ENCODE measurements at regions not wholly inside any gene's neighbourhood (a gene's known extent, or its start where the extent isn't known, plus 50 kb on each side); places are given as distances from the start of the nearest gene placed in this dataset.

DNA sequence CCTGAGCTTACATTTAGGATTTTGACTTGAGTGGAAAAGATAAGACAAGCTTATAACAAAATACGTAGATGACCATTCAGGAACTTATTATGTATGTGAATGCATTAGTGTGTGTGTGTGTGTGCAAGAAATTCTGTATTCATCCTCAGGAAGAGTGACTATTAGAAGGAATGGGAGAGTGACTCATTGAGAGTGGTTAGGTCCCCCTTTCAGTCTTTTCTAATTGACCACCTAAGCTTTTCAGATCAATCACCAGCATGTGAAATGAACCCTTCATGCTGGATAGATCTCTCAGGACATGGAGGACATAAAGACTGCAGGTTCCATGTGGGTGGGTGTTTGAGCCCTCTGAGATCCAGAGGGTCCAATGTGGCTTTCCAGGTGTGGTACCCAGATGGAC, 153.5 kb downstream of the MBL2 start:
- no CpG with 5 or more reads among the region's 1 CpG for WGBS (ENCODE audit: extremely low coverage, insufficient read length, low lambda C conversion rate)
- Mint-ChIP-seq H3K27me3 (ENCODE audit: low read depth) (no peaks in the 10 kb centered on the region), H3K27ac (no peak overlapping the region), H3K4me3 (no peak overlapping the region), H3K36me3 (ENCODE audit: insufficient read depth in 1 of 3, low read depth in 3 of 3) (no peaks in the 10 kb centered on the region), H3K9me3 (no peaks in the 10 kb centered on the region), H3K4me1 (no peaks in the 10 kb centered on the region)
- no peak overlapping the region for H2BK120ac ChIP-seq (ENCODE audit: low read depth, low read length, poor library complexity, severe bottlenecking)
- no peaks in the 10 kb centered on the region for H3K4me1 ChIP-seq (ENCODE audit: insufficient read depth, low read length)
- H3K23me2 ChIP-seq (ENCODE audit: insufficient read length, low read depth, low read length, poor library complexity, severe bottlenecking) = no peaks in the 10 kb centered on the region
- no peak overlapping the region for H3K4me2 ChIP-seq (ENCODE audit: insufficient read depth, insufficient read length, low read length)
- DNase-seq = no peak
- H4K91ac ChIP-seq (ENCODE audit: insufficient read length, low read depth, low read length) = no peak overlapping the region
- H3K79me1 ChIP-seq (ENCODE audit: insufficient read depth, low read depth, low read length, poor library complexity, severe bottlenecking) = no peaks in the 10 kb centered on the region
- no peak overlapping the region for H2BK5ac ChIP-seq (ENCODE audit: insufficient read length, low read length)
- H3K18ac ChIP-seq (ENCODE audit: insufficient read length, low read depth, low read length) = no peak overlapping the region
- no peak overlapping the region for H2BK20ac ChIP-seq (ENCODE audit: low read depth, low read length, poor library complexity, severe bottlenecking)
- no peak overlapping the region for H4K5ac ChIP-seq (ENCODE audit: insufficient read length, low read depth, low read length)
- H3K14ac ChIP-seq (ENCODE audit: insufficient read depth, low read length) = no peak overlapping the region
- no peaks in the 10 kb centered on the region for H3K9me3 ChIP-seq (ENCODE audit: control insufficient read depth, low read depth, low read length)
- H2BK15ac ChIP-seq (ENCODE audit: low read depth, low read length) = no peak overlapping the region
- no peak overlapping the region for H3K56ac ChIP-seq (ENCODE audit: insufficient read length, low read depth, low read length)
- TF ChIP-seq, protein P1, sequence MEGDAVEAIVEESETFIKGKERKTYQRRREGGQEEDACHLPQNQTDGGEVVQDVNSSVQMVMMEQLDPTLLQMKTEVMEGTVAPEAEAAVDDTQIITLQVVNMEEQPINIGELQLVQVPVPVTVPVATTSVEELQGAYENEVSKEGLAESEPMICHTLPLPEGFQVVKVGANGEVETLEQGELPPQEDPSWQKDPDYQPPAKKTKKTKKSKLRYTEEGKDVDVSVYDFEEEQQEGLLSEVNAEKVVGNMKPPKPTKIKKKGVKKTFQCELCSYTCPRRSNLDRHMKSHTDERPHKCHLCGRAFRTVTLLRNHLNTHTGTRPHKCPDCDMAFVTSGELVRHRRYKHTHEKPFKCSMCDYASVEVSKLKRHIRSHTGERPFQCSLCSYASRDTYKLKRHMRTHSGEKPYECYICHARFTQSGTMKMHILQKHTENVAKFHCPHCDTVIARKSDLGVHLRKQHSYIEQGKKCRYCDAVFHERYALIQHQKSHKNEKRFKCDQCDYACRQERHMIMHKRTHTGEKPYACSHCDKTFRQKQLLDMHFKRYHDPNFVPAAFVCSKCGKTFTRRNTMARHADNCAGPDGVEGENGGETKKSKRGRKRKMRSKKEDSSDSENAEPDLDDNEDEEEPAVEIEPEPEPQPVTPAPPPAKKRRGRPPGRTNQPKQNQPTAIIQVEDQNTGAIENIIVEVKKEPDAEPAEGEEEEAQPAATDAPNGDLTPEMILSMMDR (conservative IDR thresholded peaks at IDR 0.05) = no peak
- no peaks in the 10 kb centered on the region for H4K20me1 ChIP-seq (ENCODE audit: control insufficient read depth, insufficient read depth, insufficient read length)
- H3K27me3 ChIP-seq (ENCODE audit: insufficient read depth, low read length) = no peaks in the 10 kb centered on the region; the same call in 1 of the 2 replicates
- no peak overlapping the region for H2BK12ac ChIP-seq (ENCODE audit: insufficient read length, low read depth, low read length)
- no peak overlapping the region for H2AFZ ChIP-seq (ENCODE audit: low read length)
- H3K9ac ChIP-seq (ENCODE audit: extremely low read depth, insufficient read length, low read length) = no peak overlapping the region
- no peak overlapping the region for H3K27ac ChIP-seq (ENCODE audit: insufficient read length, low read depth, low read length)
- H3K23ac ChIP-seq (ENCODE audit: insufficient read length, low read depth, low read length) = no peak overlapping the region
- H4K8ac ChIP-seq (replicated peaks; ENCODE audit: insufficient read length, low read depth, low read length) = no peak overlapping the region
- H3K4ac ChIP-seq (ENCODE audit: low read depth, low read length) = no peak overlapping the region
- no peak overlapping the region for H3T11ph ChIP-seq (ENCODE audit: low read length)
- no peak overlapping the region for H2AK5ac ChIP-seq (ENCODE audit: insufficient read length, low read length)
- no peaks in the 10 kb centered on the region for H3K79me2 ChIP-seq (ENCODE audit: insufficient read depth, low read length)
